Right atrium auricular region (tissue), 2 donors: ENCODE measurements at regions not wholly inside any gene's neighbourhood (a gene's known extent, or its start where the extent isn't known, plus 50 kb on each side); places are given as distances from the start of the nearest gene placed in this dataset.

ENCODE experiments used
- DNase-seq: peaks from one replicate; pipeline ENCODE4 v3.0.0-alpha.2; 2019; ENCODE audit warnings: low spot score
- H3K27ac ChIP-seq, 2 donors: fragments of 200-600 bp; sonication (generic); 1 replicate in 1 of 2; 2 replicates in 1 of 2; pipeline ENCODE4 v1.5.1; 2016 to 2019
- H3K27me3 ChIP-seq, 2 donors: fragments of 200-600 bp; sonication (generic); one replicate each; pipeline versions ENCODE4 v1.5.1 to v1.6.0; 2017 to 2019
- H3K36me3 ChIP-seq: fragments of 200-600 bp; sonication (generic); one replicate; pipeline ENCODE4 v1.5.1; 2016
- H3K4me1 ChIP-seq, 2 donors: fragments of 200-600 bp; sonication (generic); one replicate each; pipeline versions ENCODE4 v1.5.1 to v1.6.0; 2017 to 2019
- H3K4me3 ChIP-seq, 2 donors: fragments of 200-600 bp; sonication (generic); 1 replicate in 1 of 2; 2 replicates in 1 of 2; pipeline ENCODE4 v1.5.1; 2017 to 2019; ENCODE audit warnings: mild to moderate bottlenecking in 1 of 2, moderate library complexity in 1 of 2
- H3K9me3 ChIP-seq, 2 donors: fragments of 200-600 bp; sonication (generic); one replicate each; pipeline ENCODE4 v1.5.1; 2019
- CTCF ChIP-seq, 2 donors: fragments of 200-600 bp; sonication (generic); IDR thresholded peaks; one replicate each; pipeline ENCODE4 v1.5.1; 2019; ENCODE audit warnings: antibody characterized with exemption in 2 of 2

- Histone ChIP-seq H3K27me3 (no peaks in the 10 kb centered on the region), H3K4me3 (no peak overlapping the region), H3K36me3 (no peaks in the 10 kb centered on the region), H3K9me3 (no peaks in the 10 kb centered on the region), H3K4me1 (no peaks in the 10 kb centered on the region), H3K27ac (no peak overlapping the region)
- no peak for DNase-seq
- no peak for TF ChIP-seq CTCF (IDR thresholded peaks at IDR 0.05)
These were observed 561.7 kb downstream of the IPMK start for GRCh38 chr10:57706016-57706415.

- no peak overlapping the region for H3K4me3 ChIP-seq
- H3K9me3 ChIP-seq = no peaks in the 10 kb centered on the region
- no peak overlapping the region for H3K27ac ChIP-seq
- H3K36me3 ChIP-seq = no peaks in the 10 kb centered on the region
- H3K4me1 ChIP-seq = no peaks in the 10 kb centered on the region
- no peak for TF ChIP-seq CTCF (IDR thresholded peaks at IDR 0.05)
- DNase-seq = no peak
- H3K27me3 ChIP-seq = no peaks in the 10 kb centered on the region
These were observed 567.8 kb downstream of the IPMK start for GRCh38 chr10:57699944-57700343.

DNA sequence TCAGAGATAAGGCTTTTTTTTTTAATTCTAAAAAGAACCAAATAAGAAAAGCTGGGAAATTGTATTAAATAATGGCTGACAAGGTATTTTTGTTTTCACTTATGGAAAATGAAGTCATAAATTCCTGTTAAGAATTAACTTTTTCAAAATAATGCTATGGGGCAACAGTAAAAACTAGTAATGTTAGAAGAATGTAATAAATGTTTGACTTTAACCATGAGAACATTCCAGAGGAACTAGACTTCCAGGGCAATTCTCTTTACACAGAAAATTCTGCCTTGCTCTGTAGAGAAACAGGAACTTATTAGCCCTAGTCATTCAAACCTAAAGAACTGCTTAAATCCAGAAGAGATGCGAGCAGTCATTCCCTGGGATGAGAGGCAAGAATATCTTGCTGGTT, 571.1 kb downstream of the IPMK start:
- Histone ChIP-seq H3K4me3 (no peak overlapping the region), H3K27ac (no peak overlapping the region), H3K27me3 (no peaks in the 10 kb centered on the region), H3K9me3 (no peaks in the 10 kb centered on the region), H3K36me3 (no peaks in the 10 kb centered on the region), H3K4me1 (no peaks in the 10 kb centered on the region)
- DNase-seq = no peak
- no peak for TF ChIP-seq CTCF (IDR thresholded peaks at IDR 0.05)

DNA sequence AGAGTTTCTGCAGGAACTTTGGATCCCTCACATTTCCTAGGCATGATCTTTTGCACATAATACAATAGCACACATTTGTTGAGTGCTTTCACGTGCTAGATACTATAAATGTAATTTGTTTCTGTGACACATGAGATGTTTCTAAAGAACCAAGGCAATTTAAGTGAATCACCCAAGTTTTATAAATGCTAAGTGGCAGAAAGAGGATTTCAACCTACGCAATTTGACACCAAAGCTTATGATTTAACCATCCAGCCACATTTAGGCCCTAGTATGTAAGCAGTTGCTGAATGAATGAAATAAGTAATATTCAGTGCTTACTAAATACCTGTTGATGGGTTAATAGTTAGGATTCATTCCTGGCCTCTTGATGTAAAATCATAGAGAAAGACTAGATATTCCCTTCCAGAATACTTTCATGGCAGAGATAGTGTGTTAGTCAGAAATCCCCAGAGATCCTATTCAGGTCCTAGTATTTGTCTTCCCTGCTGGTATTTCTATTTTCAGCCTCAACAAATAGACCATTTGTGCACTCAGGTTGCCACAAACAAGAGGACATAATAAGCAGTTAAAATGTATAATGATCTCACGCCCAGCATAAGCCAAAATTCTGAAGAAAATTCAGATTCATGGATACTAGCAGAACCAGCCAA, 572.6 kb downstream of the IPMK start:
- DNase-seq = no peak
- H3K27me3 ChIP-seq = no peaks in the 10 kb centered on the region
- no peaks in the 10 kb centered on the region for H3K4me1 ChIP-seq
- H3K27ac ChIP-seq = no peak overlapping the region
- TF ChIP-seq CTCF (IDR thresholded peaks at IDR 0.05) = no peak
- no peaks in the 10 kb centered on the region for H3K9me3 ChIP-seq
- no peaks in the 10 kb centered on the region for H3K36me3 ChIP-seq
- H3K4me3 ChIP-seq = no peak overlapping the region

DNA sequence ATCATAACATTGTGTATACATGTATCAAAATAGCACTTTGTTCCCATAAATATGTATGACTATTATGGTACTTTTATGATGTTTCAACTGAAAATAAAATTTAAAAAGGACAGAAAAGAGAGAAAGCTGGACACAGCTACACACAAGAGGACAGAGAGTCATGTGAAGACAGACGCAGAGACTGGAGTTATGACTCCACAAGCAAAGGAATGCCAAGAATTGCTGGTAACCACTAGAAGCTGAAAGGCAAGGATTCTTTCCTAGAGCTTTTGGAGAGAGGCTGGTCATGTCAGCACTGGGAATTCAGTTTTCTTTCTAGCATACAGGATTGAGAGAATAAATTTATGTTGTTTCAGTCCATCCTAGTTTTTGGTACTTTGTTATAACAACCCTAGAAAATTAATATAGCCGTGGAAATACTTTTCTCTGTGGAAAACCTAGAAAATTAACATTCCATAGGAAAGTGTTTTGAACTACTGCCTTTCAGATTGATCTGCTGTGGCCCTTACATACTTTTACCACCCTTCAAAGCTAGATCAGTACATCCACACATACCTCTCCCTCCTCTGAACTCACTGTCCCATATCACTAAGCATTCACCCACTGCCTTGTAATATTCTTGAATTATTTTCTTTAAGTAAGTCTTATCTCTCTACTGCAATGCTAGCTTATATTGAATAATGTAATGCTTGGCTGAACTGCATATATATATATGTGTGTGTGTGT, 575.3 kb downstream of the IPMK start:
- TF ChIP-seq CTCF (IDR thresholded peaks at IDR 0.05) = no peak
- Histone ChIP-seq H3K27ac (no peak overlapping the region), H3K4me1 (no peaks in the 10 kb centered on the region), H3K27me3 (no peaks in the 10 kb centered on the region), H3K36me3 (no peaks in the 10 kb centered on the region), H3K9me3 (no peaks in the 10 kb centered on the region), H3K4me3 (no peak overlapping the region)
- no peak for DNase-seq
